IMR-90 (cell line): ENCODE measurements at regions not wholly inside any gene's neighbourhood (a gene's known extent, or its start where the extent isn't known, plus 50 kb on each side); places are given as distances from the start of the nearest gene placed in this dataset.
A peak's percentile ranks its signal among the peaks of the same experiment; 100 is the strongest.

Experiments used
- ATAC-seq: fragments of 200-7000 bp; cut with Tn5 transposase; 2 replicates; pipeline ENCODE4 v1.9.1; 2020; ENCODE audit warnings: low read depth, mild to moderate bottlenecking, moderate library complexity
- BruUV-seq: library from RNA; stranded (reverse); fragments of 400-500 nt; replicated peaks from 2 replicates; lab custom pipeline; 2021; lab: Mats Ljungman, UMichigan
- CTCF ChIA-PET: fragments of 300-600 bp; formaldehyde crosslinking; extraction: SDS; loops from one replicate; lab custom pipeline; 2021; ENCODE audit warnings: antibody characterized with exemption; lab: Yijun Ruan, JAX
- POLR2A ChIA-PET: fragments of 300-600 bp; sonication (Branson Sonifier 250); formaldehyde crosslinking; loops from one replicate; lab custom pipeline; 2022; ENCODE audit warnings: antibody characterized with exemption; ENCODE audit not compliant: unreplicated experiment; lab: Charles Lee
- DNase-seq: peaks from one replicate; pipeline ENCODE4 v3.0.0; 2013
- H2AFZ ChIP-seq: replicated peaks from 2 replicates; pipeline ENCODE3; 2013; ENCODE audit warnings: low read length, mild to moderate bottlenecking; ENCODE audit not compliant: poor library complexity
- H2AK5ac ChIP-seq: 2 replicates; pipeline ENCODE4 v1.6.1; 2013; ENCODE audit warnings: low read depth, low read length, inconsistent platforms
- H2AK9ac ChIP-seq: replicated peaks from 2 replicates; pipeline ENCODE3; 2013; ENCODE audit warnings: mild to moderate bottlenecking, low read depth, low read length, moderate library complexity; ENCODE audit not compliant: poor library complexity
- H2BK120ac ChIP-seq: 2 replicates; pipeline ENCODE4 v1.6.1; 2013; ENCODE audit warnings: low read depth, low read length, inconsistent platforms
- H2BK15ac ChIP-seq: 3 replicates; pipeline ENCODE4 v1.6.1; 2013; ENCODE audit warnings: low read depth, low read length, inconsistent platforms
- H2BK20ac ChIP-seq: 2 replicates; pipeline ENCODE4 v1.6.1; 2013; ENCODE audit warnings: low read depth, mild to moderate bottlenecking, inconsistent platforms, low read length, moderate library complexity
- H2BK5ac ChIP-seq: 2 replicates; pipeline ENCODE4 v1.6.1; 2013; ENCODE audit warnings: mild to moderate bottlenecking, low read depth, low read length, inconsistent platforms; ENCODE audit not compliant: poor library complexity, severe bottlenecking
- H3K14ac ChIP-seq: replicated peaks from 2 replicates; pipeline ENCODE4 v1.6.1; 2013; ENCODE audit warnings: low read depth, low read length, inconsistent platforms
- H3K18ac ChIP-seq: 2 replicates; pipeline ENCODE4 v1.6.1; 2013; ENCODE audit warnings: low read depth, low read length, control low read depth
- H3K23ac ChIP-seq: 2 replicates; pipeline ENCODE4 v1.6.1; 2013; ENCODE audit warnings: low read depth, low read length, inconsistent platforms
- H3K27ac ChIP-seq: 2 replicates; pipeline ENCODE4 v1.5.1; 2013; ENCODE audit warnings: mild to moderate bottlenecking, control low read depth, low read length; ENCODE audit not compliant: insufficient read depth
- H3K27me3 ChIP-seq: 2 replicates; pipeline ENCODE4 v1.6.1; 2013; ENCODE audit warnings: low read length; ENCODE audit not compliant: control insufficient read depth, insufficient read depth
- H3K36me3 ChIP-seq: 2 replicates; pipeline ENCODE4 v1.6.1; 2013; ENCODE audit warnings: low read length, mixed read lengths; ENCODE audit not compliant: control insufficient read depth, insufficient read depth
- H3K4ac ChIP-seq: 2 replicates; pipeline ENCODE4 v1.6.1; 2013; ENCODE audit warnings: low read depth, low read length, inconsistent platforms
- H3K4me1 ChIP-seq: 2 replicates; pipeline ENCODE4 v1.6.1; 2013; ENCODE audit warnings: low read length, mixed read lengths; ENCODE audit not compliant: control insufficient read depth, insufficient read depth
- H3K4me2 ChIP-seq: 2 replicates; pipeline ENCODE4 v1.6.1; 2013; ENCODE audit warnings: low read depth, mild to moderate bottlenecking, control low read depth, low read length, moderate library complexity
- H3K4me3 ChIP-seq: 2 replicates; pipeline ENCODE4 v1.5.1; 2013; ENCODE audit warnings: low read depth, mild to moderate bottlenecking, control low read depth, low read length, moderate library complexity; ENCODE audit not compliant: insufficient read depth
- H3K56ac ChIP-seq: 2 replicates; pipeline ENCODE4 v1.6.1; 2013; ENCODE audit warnings: low read length, inconsistent platforms; ENCODE audit not compliant: insufficient read depth; ENCODE audit errors: extremely low read depth
- H3K79me1 ChIP-seq, 2 experiments: 2 replicates each; pipeline ENCODE4 v1.6.1; 2013; ENCODE audit warnings: low read length in 2 of 2, inconsistent platforms in 1 of 2, low read depth in 1 of 2
- H3K9ac ChIP-seq: 2 replicates; pipeline ENCODE4 v1.6.1; 2013; ENCODE audit warnings: low read depth, low read length, control low read depth
- H3K9me1 ChIP-seq: 2 replicates; pipeline ENCODE4 v1.6.1; 2013; ENCODE audit warnings: low read length, inconsistent platforms; ENCODE audit not compliant: insufficient read depth
- H3K9me3 ChIP-seq: 2 replicates; pipeline ENCODE4 v1.6.1; 2013; ENCODE audit warnings: low read length; ENCODE audit not compliant: control insufficient read depth, insufficient read depth
- H4K20me1 ChIP-seq: 2 replicates; pipeline ENCODE4 v1.6.1; 2013; ENCODE audit warnings: low read length, inconsistent platforms; ENCODE audit not compliant: insufficient read depth
- H4K5ac ChIP-seq: 2 replicates; pipeline ENCODE4 v1.6.1; 2013; ENCODE audit warnings: mild to moderate bottlenecking, low read depth, low read length, control low read depth
- H4K8ac ChIP-seq, 2 experiments: 2 replicates each; pipeline ENCODE4 v1.6.1; 2013; ENCODE audit warnings: low read depth in 2 of 2, low read length in 2 of 2, control low read depth in 1 of 2, inconsistent platforms in 1 of 2
- H4K91ac ChIP-seq: 2 replicates; pipeline ENCODE4 v1.6.1; 2013; ENCODE audit warnings: low read depth, low read length, inconsistent platforms; ENCODE audit not compliant: insufficient read depth
- BHLHE40 ChIP-seq: fragments of 150-350 bp; IDR thresholded peaks from 2 replicates; pipeline ENCODE4 v1.6.1; 2016; ENCODE audit warnings: mild to moderate bottlenecking, low read depth, low read length
- CEBPB ChIP-seq: IDR thresholded peaks from 2 replicates; pipeline ENCODE4 v1.6.1; 2012; ENCODE audit warnings: low read depth, low read length, improper control_type of control experiment
- CHD1 ChIP-seq: IDR thresholded peaks from 2 replicates; pipeline ENCODE4 v1.6.1; 2012; ENCODE audit warnings: low read depth, low read length, improper control_type of control experiment
- FOS ChIP-seq: fragments of 150-350 bp; IDR thresholded peaks from 2 replicates; pipeline ENCODE4 v1.6.1; 2016; ENCODE audit warnings: low read depth, low read length
- MAFK ChIP-seq: IDR thresholded peaks from 2 replicates; pipeline ENCODE4 v1.6.1; 2012; ENCODE audit warnings: low read depth, low read length, improper control_type of control experiment
- MAZ ChIP-seq: IDR thresholded peaks from 2 replicates; pipeline ENCODE4 v1.6.1; 2012; ENCODE audit warnings: low read depth, mild to moderate bottlenecking, low read length, improper control_type of control experiment, moderate library complexity, borderline replicate concordance
- MXI1 ChIP-seq: IDR thresholded peaks from 2 replicates; pipeline ENCODE4 v1.6.1; 2012; ENCODE audit warnings: low read depth, mild to moderate bottlenecking, low read length, moderate library complexity, borderline replicate concordance
- NFE2L2 ChIP-seq: fragments of 150-350 bp; IDR thresholded peaks from 2 replicates; pipeline ENCODE4 v1.6.1; 2016; ENCODE audit warnings: low read depth, mild to moderate bottlenecking, low read length
- POLR2A ChIP-seq: IDR thresholded peaks from 2 replicates; pipeline ENCODE4 v1.6.1; 2012; ENCODE audit warnings: mild to moderate bottlenecking, low read depth, low read length
- RAD21 ChIP-seq: IDR thresholded peaks from 2 replicates; pipeline ENCODE4 v1.6.1; 2012; ENCODE audit warnings: low read length, improper control_type of control experiment
- RCOR1 ChIP-seq: IDR thresholded peaks from 2 replicates; pipeline ENCODE4 v1.6.1; 2012; ENCODE audit warnings: mild to moderate bottlenecking, low read length, improper control_type of control experiment; ENCODE audit not compliant: insufficient replicate concordance
- RFX5 ChIP-seq: IDR thresholded peaks from 2 replicates; pipeline ENCODE4 v1.8.0; 2012; ENCODE audit warnings: low read depth, mild to moderate bottlenecking, low read length, moderate library complexity
- SMC3 ChIP-seq: fragments of 150-350 bp; IDR thresholded peaks from 2 replicates; pipeline ENCODE4 v1.6.1; 2016; ENCODE audit warnings: low read depth, mild to moderate bottlenecking, antibody characterized with exemption, low read length, moderate library complexity
- USF2 ChIP-seq: fragments of 150-350 bp; IDR thresholded peaks from 2 replicates; pipeline ENCODE4 v1.6.1; 2017; ENCODE audit warnings: mild to moderate bottlenecking, antibody characterized with exemption, low read length, low read depth
- WGBS, 2 experiments: methylation state at CpG; one replicate each; pipeline versions ENCODE4 v1.1.5 to v1.1.7; 2013; ENCODE audit warnings: missing lambda C conversion rate in 2 of 2; ENCODE audit not compliant: insufficient read length in 1 of 2; ENCODE audit errors: extremely low coverage in 2 of 2; 5-methylcytosine and 5-hydroxymethylcytosine counted together
- dilution Hi-C: fragments of 300-500 bp; cut with HindIII; formaldehyde crosslinking; loops from one replicate; pipeline ENCODE4 v1.14.3; 2018; ENCODE audit warnings: low sequenced_read_pairs; ENCODE audit not compliant: unreplicated experiment
- in situ Hi-C: fragments of 300-500 bp; cut with MboI; formaldehyde crosslinking; loops from 3 replicates; pipeline ENCODE4 v1.14.3; 2019; ENCODE audit warnings: low sequenced_read_pairs, inconsistent platforms, mixed read lengths
- intact Hi-C: fragments of 100-400 bp; cut with micrococcal nuclease; formaldehyde crosslinking; loops from 2 replicates; pipeline ENCODE4 v1.10.0; 2022
- TF ChIP-seq, protein P1 (sequence below): fragments of 150-350 bp; IDR thresholded peaks from 2 replicates; pipeline ENCODE4 v1.6.1; 2016; ENCODE audit warnings: low read depth, mild to moderate bottlenecking, low read length, moderate library complexity, borderline replicate concordance
- TF ChIP-seq, protein P2 (sequence below): conservative IDR thresholded peaks from 2 replicates; pipeline ENCODE4 v1.5.1; 2012; ENCODE audit warnings: mild to moderate bottlenecking, low read depth, low read length, improper control_type of control experiment

GRCh38 chr5:167798448-167798847 lies 493.0 kb upstream of the WWC1 start:
- intact Hi-C loops, result no loop called here
- H2AFZ ChIP-seq, result peak overlapping the region; percentile 60
- no peak overlapping the region for H4K5ac ChIP-seq
- no peak overlapping the region for H3K27ac ChIP-seq
- H3K4me1 ChIP-seq, result no peaks in the 10 kb centered on the region
- H2BK15ac ChIP-seq, result no peak overlapping the region
- no peak overlapping the region for H2BK120ac ChIP-seq
- POLR2A ChIA-PET, result no interaction called here
- H2BK5ac ChIP-seq, result no peak overlapping the region
- H4K8ac ChIP-seq, result no peak overlapping the region
- H2AK5ac ChIP-seq, result no peak overlapping the region
- no peak overlapping the region for H3K9ac ChIP-seq
- no peaks in the 10 kb centered on the region for H3K9me3 ChIP-seq
- H3K56ac ChIP-seq, result no peak overlapping the region
- H3K14ac ChIP-seq, result no peak overlapping the region
- H3K9me1 ChIP-seq, result no peaks in the 10 kb centered on the region
- no peak overlapping the region for H3K23ac ChIP-seq
- peak overlapping the region; percentile 56; the same call in 1 of the 2 replicates for H3K4me2 ChIP-seq
- BruUV-seq, result no TSS peak
- H3K79me1 ChIP-seq, result no peaks in the 10 kb centered on the region
- no peaks in the 10 kb centered on the region; the same call in 1 of the 2 replicates for H3K27me3 ChIP-seq
- no peak overlapping the region for H2AK9ac ChIP-seq
- CTCF ChIA-PET, result no interaction called here
- no peaks in the 10 kb centered on the region for H3K36me3 ChIP-seq
- no peak overlapping the region for H2BK20ac ChIP-seq
- DNase-seq, result no peak
- no peak overlapping the region for H4K91ac ChIP-seq
- no CpG with 5 or more reads among the region's 7 CpGs for WGBS, 2 experiments
- H3K4me3 ChIP-seq, result no peak overlapping the region
- H3K4ac ChIP-seq, result no peak overlapping the region
- dilution Hi-C loops, result no loop called here
- no peaks in the 10 kb centered on the region for H4K20me1 ChIP-seq
- TF ChIP-seq CHD1 (no peak), RFX5 (no peak), NFE2L2 (no peak), USF2 (no peak), BHLHE40 (no peak), RAD21 (no peak), CEBPB (no peak), MAFK (no peak), MAZ (no peak), SMC3 (no peak), FOS (no peak), MXI1 (no peak), RCOR1 (no peak), POLR2A (no peak)
- TF ChIP-seq, protein P1, sequence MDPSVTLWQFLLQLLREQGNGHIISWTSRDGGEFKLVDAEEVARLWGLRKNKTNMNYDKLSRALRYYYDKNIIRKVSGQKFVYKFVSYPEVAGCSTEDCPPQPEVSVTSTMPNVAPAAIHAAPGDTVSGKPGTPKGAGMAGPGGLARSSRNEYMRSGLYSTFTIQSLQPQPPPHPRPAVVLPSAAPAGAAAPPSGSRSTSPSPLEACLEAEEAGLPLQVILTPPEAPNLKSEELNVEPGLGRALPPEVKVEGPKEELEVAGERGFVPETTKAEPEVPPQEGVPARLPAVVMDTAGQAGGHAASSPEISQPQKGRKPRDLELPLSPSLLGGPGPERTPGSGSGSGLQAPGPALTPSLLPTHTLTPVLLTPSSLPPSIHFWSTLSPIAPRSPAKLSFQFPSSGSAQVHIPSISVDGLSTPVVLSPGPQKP, result no peak
- TF ChIP-seq, protein P2, sequence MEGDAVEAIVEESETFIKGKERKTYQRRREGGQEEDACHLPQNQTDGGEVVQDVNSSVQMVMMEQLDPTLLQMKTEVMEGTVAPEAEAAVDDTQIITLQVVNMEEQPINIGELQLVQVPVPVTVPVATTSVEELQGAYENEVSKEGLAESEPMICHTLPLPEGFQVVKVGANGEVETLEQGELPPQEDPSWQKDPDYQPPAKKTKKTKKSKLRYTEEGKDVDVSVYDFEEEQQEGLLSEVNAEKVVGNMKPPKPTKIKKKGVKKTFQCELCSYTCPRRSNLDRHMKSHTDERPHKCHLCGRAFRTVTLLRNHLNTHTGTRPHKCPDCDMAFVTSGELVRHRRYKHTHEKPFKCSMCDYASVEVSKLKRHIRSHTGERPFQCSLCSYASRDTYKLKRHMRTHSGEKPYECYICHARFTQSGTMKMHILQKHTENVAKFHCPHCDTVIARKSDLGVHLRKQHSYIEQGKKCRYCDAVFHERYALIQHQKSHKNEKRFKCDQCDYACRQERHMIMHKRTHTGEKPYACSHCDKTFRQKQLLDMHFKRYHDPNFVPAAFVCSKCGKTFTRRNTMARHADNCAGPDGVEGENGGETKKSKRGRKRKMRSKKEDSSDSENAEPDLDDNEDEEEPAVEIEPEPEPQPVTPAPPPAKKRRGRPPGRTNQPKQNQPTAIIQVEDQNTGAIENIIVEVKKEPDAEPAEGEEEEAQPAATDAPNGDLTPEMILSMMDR, result no peak
- in situ Hi-C loops, result no loop called here
- peak; percentile 56; the same call in 1 of the 2 replicates for ATAC-seq
- H3K18ac ChIP-seq, result no peak overlapping the region
